Neural progenitor cell (in vitro differentiated cells): ENCODE measurements at regions not wholly inside any gene's neighbourhood (a gene's known extent, or its start where the extent isn't known, plus 50 kb on each side); places are given as distances from the start of the nearest gene placed in this dataset.

Experiments used
- EZH2 ChIP-seq: fragments of 200-600 bp; sonication (generic); IDR thresholded peaks from 2 replicates; pipeline ENCODE4 v1.6.1; 2017; ENCODE audit warnings: antibody characterized with exemption, mild to moderate bottlenecking, moderate library complexity
- EZH2phosphoT487 ChIP-seq: fragments of 200-600 bp; sonication (generic); IDR thresholded peaks from 2 replicates; pipeline ENCODE4 v1.6.1; 2017; ENCODE audit warnings: antibody characterized with exemption

GRCh38 chr3:124043023-124043422 lies 51.1 kb upstream of the ROPN1 start:
- TF ChIP-seq EZH2 (no peak), EZH2phosphoT487 (no peak)
